ENCODE measurements at regions not wholly inside any gene's neighbourhood (a gene's known extent, or its start where the extent isn't known, plus 50 kb on each side); places are given as distances from the start of the nearest gene placed in this dataset.
"Not testable (repeated sequence)": the region's sequence is repeated elsewhere in the genome, so short reads cannot be mapped to it uniquely, and the experiment has no call there.

- Mint-ChIP-seq H3K4me3 (ENCODE audit: unreplicated experiment) (no peak overlapping the region), H3K36me3 (ENCODE audit: low read depth) (no peaks in the 10 kb centered on the region), H3K9me3 (ENCODE audit: low read depth) (no peaks in the 10 kb centered on the region), H3K27me3 (ENCODE audit: low read depth) (peaks cover 17% of the 10 kb centered on the region), H3K4me1 (ENCODE audit: low read depth) (no peaks in the 10 kb centered on the region), H3K27ac (ENCODE audit: unreplicated experiment) (no peak overlapping the region)
- no peak for TF ChIP-seq CTCF (IDR thresholded peaks at IDR 0.05)
- DNase-seq (ENCODE audit: low spot score): no peak
Measured at GRCh38 chr3:125715651-125716050, 120.4 kb upstream of the OSBPL11 start.

GRCh38 chr3:125732151-125732550 lies 136.9 kb upstream of the OSBPL11 start:
- not testable (repeated sequence) for H3K4me1 Mint-ChIP-seq (ENCODE audit: low read depth); DNase-seq (ENCODE audit: low spot score); H3K27me3 Mint-ChIP-seq (ENCODE audit: low read depth); H3K4me3 Mint-ChIP-seq (ENCODE audit: unreplicated experiment); H3K36me3 Mint-ChIP-seq (ENCODE audit: low read depth); H3K9me3 Mint-ChIP-seq (ENCODE audit: low read depth); H3K27ac Mint-ChIP-seq (ENCODE audit: unreplicated experiment)

- not testable (repeated sequence) for H3K4me1 Mint-ChIP-seq (ENCODE audit: low read depth); H3K27ac Mint-ChIP-seq (ENCODE audit: unreplicated experiment); H3K36me3 Mint-ChIP-seq (ENCODE audit: low read depth); H3K27me3 Mint-ChIP-seq (ENCODE audit: low read depth); H3K9me3 Mint-ChIP-seq (ENCODE audit: low read depth); H3K4me3 Mint-ChIP-seq (ENCODE audit: unreplicated experiment); DNase-seq (ENCODE audit: low spot score)
Measured at GRCh38 chr3:125741991-125742718, 146.9 kb upstream of the OSBPL11 start.

DNA sequence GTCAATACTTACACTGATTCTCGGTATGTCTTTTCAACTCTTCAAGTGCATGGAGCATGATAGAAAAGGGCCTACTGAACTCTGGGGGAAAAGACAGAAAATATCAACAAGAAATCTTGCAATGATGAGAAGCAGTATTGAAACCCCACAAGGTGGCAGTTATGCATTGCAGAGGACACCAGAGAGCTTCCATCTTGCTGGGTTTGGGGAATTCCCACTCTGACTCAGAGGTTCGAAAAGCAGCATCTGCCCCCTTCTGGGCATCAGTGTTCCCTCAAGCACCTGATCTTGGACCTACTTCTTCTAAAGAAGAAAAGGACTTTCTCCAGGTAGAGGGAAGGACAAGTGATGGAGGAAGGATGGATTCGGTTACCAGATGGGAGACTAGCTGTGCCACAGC lies 147.5 kb upstream of the OSBPL11 start:
- H3K4me1 Mint-ChIP-seq (ENCODE audit: low read depth); H3K36me3 Mint-ChIP-seq (ENCODE audit: low read depth); H3K9me3 Mint-ChIP-seq (ENCODE audit: low read depth); H3K4me3 Mint-ChIP-seq (ENCODE audit: unreplicated experiment); DNase-seq (ENCODE audit: low spot score); H3K27ac Mint-ChIP-seq (ENCODE audit: unreplicated experiment): not testable (repeated sequence)
- TF ChIP-seq CTCF (IDR thresholded peaks at IDR 0.05): peak; percentile 32
- H3K27me3 Mint-ChIP-seq (ENCODE audit: low read depth): peaks cover 13% of the 10 kb centered on the region

DNA sequence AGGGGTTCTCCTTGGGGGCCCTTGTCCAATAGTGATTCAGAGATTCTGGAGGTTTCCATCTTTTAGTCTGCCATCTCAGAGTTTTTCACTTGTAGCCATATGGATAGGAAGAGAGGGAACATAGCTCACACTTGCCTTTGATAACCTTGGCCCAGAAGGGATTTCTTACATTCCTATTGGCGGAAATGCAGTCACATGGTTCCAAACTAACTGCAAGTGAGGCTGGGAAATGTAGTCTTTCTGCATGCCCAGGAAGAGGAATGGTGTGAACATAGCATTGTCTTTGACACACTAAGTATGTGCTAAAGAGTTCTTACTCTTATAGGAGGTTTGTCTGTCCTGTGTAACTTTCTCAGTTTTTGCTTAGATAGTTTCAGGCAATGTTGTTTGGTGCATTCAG lies 161.8 kb upstream of the OSBPL11 start:
- not testable (repeated sequence) for H3K36me3 Mint-ChIP-seq (ENCODE audit: low read depth); H3K9me3 Mint-ChIP-seq (ENCODE audit: low read depth); H3K4me1 Mint-ChIP-seq (ENCODE audit: low read depth); H3K27ac Mint-ChIP-seq (ENCODE audit: unreplicated experiment); DNase-seq (ENCODE audit: low spot score); H3K4me3 Mint-ChIP-seq (ENCODE audit: unreplicated experiment)
- peaks cover 39% of the 10 kb centered on the region for H3K27me3 Mint-ChIP-seq (ENCODE audit: low read depth)

DNA sequence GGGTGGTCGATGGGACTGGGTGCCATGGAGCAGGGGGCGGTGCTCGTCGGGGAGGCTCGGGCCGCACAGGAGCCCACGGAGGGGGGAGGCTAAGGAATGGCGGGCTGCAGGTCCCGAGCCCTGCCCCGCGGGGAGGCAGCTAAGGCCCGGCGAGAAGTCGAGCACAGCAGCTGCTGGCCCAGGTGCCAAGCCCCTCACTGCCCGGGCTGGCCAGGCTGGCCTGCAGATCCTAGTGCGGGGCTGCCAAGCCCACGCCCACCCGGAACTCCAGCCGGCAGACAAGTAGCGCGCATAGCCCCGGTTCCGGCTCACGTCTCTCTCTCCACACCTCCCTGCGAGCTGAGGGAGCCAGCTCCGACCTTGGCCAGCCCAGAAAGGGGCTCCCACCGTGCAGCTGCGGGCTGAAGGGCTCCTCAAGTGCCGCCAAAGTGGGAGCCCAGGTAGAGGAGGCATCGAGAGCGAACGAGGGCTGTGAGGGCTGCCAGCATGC lies 163.4 kb upstream of the OSBPL11 start:
- H3K27me3 Mint-ChIP-seq (ENCODE audit: low read depth): peaks cover 46% of the 10 kb centered on the region
- H3K4me3 Mint-ChIP-seq (ENCODE audit: unreplicated experiment); H3K4me1 Mint-ChIP-seq (ENCODE audit: low read depth); DNase-seq (ENCODE audit: low spot score); H3K36me3 Mint-ChIP-seq (ENCODE audit: low read depth); H3K9me3 Mint-ChIP-seq (ENCODE audit: low read depth); H3K27ac Mint-ChIP-seq (ENCODE audit: unreplicated experiment): not testable (repeated sequence)

GRCh38 chr3:125762601-125763000 lies 167.3 kb upstream of the OSBPL11 start:
- H3K9me3 Mint-ChIP-seq (ENCODE audit: low read depth): not testable (repeated sequence)

GRCh38 chr3:125766285-125766826 lies 171.1 kb upstream of the OSBPL11 start:
- H3K27me3 Mint-ChIP-seq (ENCODE audit: low read depth): peaks cover 48% of the 10 kb centered on the region
- DNase-seq (ENCODE audit: low spot score): not testable (repeated sequence)

More at GRCh38 chr3:125762601-125763000, 167.3 kb upstream of the OSBPL11 start:
- not testable (repeated sequence) for H3K27ac Mint-ChIP-seq (ENCODE audit: unreplicated experiment); DNase-seq (ENCODE audit: low spot score); H3K4me3 Mint-ChIP-seq (ENCODE audit: unreplicated experiment); H3K4me1 Mint-ChIP-seq (ENCODE audit: low read depth); H3K36me3 Mint-ChIP-seq (ENCODE audit: low read depth)
- peaks cover 60% of the 10 kb centered on the region for H3K27me3 Mint-ChIP-seq (ENCODE audit: low read depth)

DNA sequence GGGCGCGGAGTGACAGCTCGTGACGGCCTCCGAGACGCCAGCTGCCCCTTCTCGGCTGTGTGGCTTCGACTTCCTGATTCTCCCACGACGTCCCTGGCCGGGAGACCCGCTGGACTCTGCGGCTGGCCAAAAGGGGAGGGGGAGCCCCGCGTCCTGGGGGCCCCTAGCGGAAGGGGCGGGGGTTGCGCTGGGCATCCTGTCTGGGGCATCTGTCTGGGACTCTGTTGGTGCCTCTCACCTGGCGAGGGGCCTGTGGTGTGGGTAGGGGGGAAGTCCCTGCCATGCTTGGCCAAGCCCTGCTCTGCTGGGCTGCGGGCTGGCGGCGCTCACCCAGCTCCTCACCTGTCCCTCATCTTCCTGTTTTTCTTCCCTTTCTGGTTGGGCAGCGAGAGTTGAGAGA lies 171.6 kb upstream of the OSBPL11 start:
- peaks cover 42% of the 10 kb centered on the region for H3K27me3 Mint-ChIP-seq (ENCODE audit: low read depth)
- H3K4me3 Mint-ChIP-seq (ENCODE audit: unreplicated experiment): peak overlapping the region; percentile 67
- not testable (repeated sequence) for H3K27ac Mint-ChIP-seq (ENCODE audit: unreplicated experiment); H3K36me3 Mint-ChIP-seq (ENCODE audit: low read depth); H3K4me1 Mint-ChIP-seq (ENCODE audit: low read depth); H3K9me3 Mint-ChIP-seq (ENCODE audit: low read depth); DNase-seq (ENCODE audit: low spot score)

More at GRCh38 chr3:125766285-125766826, 171.1 kb upstream of the OSBPL11 start:
- H3K4me1 Mint-ChIP-seq (ENCODE audit: low read depth); H3K27ac Mint-ChIP-seq (ENCODE audit: unreplicated experiment); H3K9me3 Mint-ChIP-seq (ENCODE audit: low read depth); H3K36me3 Mint-ChIP-seq (ENCODE audit: low read depth): not testable (repeated sequence)
- peak overlapping the region; percentile 67 for H3K4me3 Mint-ChIP-seq (ENCODE audit: unreplicated experiment)
- peak; percentile 80 for TF ChIP-seq CTCF (IDR thresholded peaks at IDR 0.05)

Measured in chondrocyte (in vitro differentiated cells).